Transverse colon (tissue), 4 donors: ENCODE measurements at regions not wholly inside any gene's neighbourhood (a gene's known extent, or its start where the extent isn't known, plus 50 kb on each side); places are given as distances from the start of the nearest gene placed in this dataset.

Experiments
- DNase-seq: peaks from one replicate; pipeline ENCODE4 v3.0.0-alpha.2; 2019
- H3K27ac ChIP-seq, 4 donors: fragments of 200-600 bp; sonication (generic); 2 replicates each; pipeline ENCODE4 v1.5.1; 2016 to 2018; ENCODE audit warnings: inconsistent platforms in 4 of 4
- H3K27me3 ChIP-seq: fragments of 200-600 bp; sonication (generic); 2 replicates; pipeline ENCODE4 v1.5.1; 2017; ENCODE audit warnings: inconsistent platforms
- H3K36me3 ChIP-seq, 4 donors: fragments of 200-600 bp; sonication (generic); 2 replicates each; pipeline ENCODE4 v1.5.1; 2017 to 2019; ENCODE audit warnings: inconsistent platforms in 4 of 4
- H3K4me1 ChIP-seq, 4 donors: fragments of 200-600 bp; sonication (generic); 2 replicates each; pipeline ENCODE4 v1.5.1; 2017 to 2020; ENCODE audit warnings: inconsistent platforms in 4 of 4
- H3K4me3 ChIP-seq, 4 donors: fragments of 200-600 bp; sonication (generic); 1 replicate in 1 of 4; 2 replicates in 3 of 4; pipeline versions ENCODE4 v1.5.1 to v1.6.1; 2017 to 2019; ENCODE audit warnings: inconsistent platforms in 4 of 4
- H3K9me3 ChIP-seq, 2 donors: fragments of 200-600 bp; sonication (generic); 2 replicates each; pipeline ENCODE4 v1.5.1; 2017 to 2019; ENCODE audit warnings: inconsistent platforms in 2 of 2
- CTCF ChIP-seq, 5 experiments: fragments of 200-600 bp in 3 of 5; fragments of 450-650 bp in 2 of 5; sonication (generic) in 3 of 5; IDR thresholded peaks; 1 replicate in 2 of 5; 2 replicates in 3 of 5; pipeline ENCODE4 v1.5.1; 2016 to 2017; ENCODE audit warnings: antibody characterized with exemption in 5 of 5, inconsistent platforms in 3 of 5, mild to moderate bottlenecking in 2 of 5, moderate library complexity in 1 of 5
- EP300 ChIP-seq: sonication (generic); formaldehyde crosslinking; IDR thresholded peaks from one replicate; pipeline ENCODE4 v1.6.1; 2017; ENCODE audit warnings: antibody characterized with exemption, low read depth
- POLR2A ChIP-seq: fragments of 450-650 bp; IDR thresholded peaks from one replicate; pipeline ENCODE4 v1.6.1; 2016; ENCODE audit warnings: antibody characterized with exemption, mild to moderate bottlenecking, moderate library complexity
- POLR2AphosphoS5 ChIP-seq, 3 donors: sonication (generic); formaldehyde crosslinking; IDR thresholded peaks; one replicate each; pipeline ENCODE4 v1.6.1; 2016; ENCODE audit warnings: antibody characterized with exemption in 3 of 3
- WGBS, 2 donors: methylation state at CpG; one replicate each; pipeline ENCODE4 v1.1.5; 2018; ENCODE audit warnings: low coverage in 1 of 2; 5-methylcytosine and 5-hydroxymethylcytosine counted together
- in situ Hi-C, 4 donors: fragments of 200-750 bp; cut with MboI; loops; one replicate each; pipeline versions ENCODE4 v1.15.0 to v1.15.1; 2017; ENCODE audit warnings: low sequenced_read_pairs in 3 of 4, low pct_ligation_motif_present in 1 of 4, low pct_unique_long_range_greater_than_20kb in 1 of 4
- intact Hi-C: fragments of 100-400 bp; cut with DNase I; formaldehyde crosslinking; loops from one replicate; pipeline ENCODE4 v1.15.1; 2023; ENCODE audit warnings: low total_unique reads
- small RNA-seq, 4 donors: library from RNA; depleted of rRNA; stranded (forward); fragments of <200 nt; gene quantifications; one replicate each; pipeline ENCODE3, GENCODE V24; 2016

GRCh38 chrX:144334577-144334976 is 450.7 kb downstream of the UBE2NL start:
- TF ChIP-seq POLR2AphosphoS5 (IDR thresholded peaks at IDR 0.05) (no peak), POLR2A (no peak), CTCF (IDR thresholded peaks at IDR 0.05) (no peak), EP300 (no peak)
- DNase-seq = no peak
- 80% methylated on average over 13 of the region's 13 CpGs; no CpG with 5 or more reads in 1 of the 2 donors for WGBS, 2 donors
- Histone ChIP-seq H3K27me3 (no peaks in the 10 kb centered on the region), H3K9me3 (no peaks in the 10 kb centered on the region), H3K27ac (no peak overlapping the region), H3K4me3 (no peak overlapping the region), H3K4me1 (no peaks in the 10 kb centered on the region), H3K36me3 (no peaks in the 10 kb centered on the region)
- intact Hi-C loops = no loop called here
- in situ Hi-C loops = no loop called here

GRCh38 chrX:144335402-144335801 is 451.5 kb downstream of the UBE2NL start:
- no peaks in the 10 kb centered on the region for H3K36me3 ChIP-seq
- H3K4me1 ChIP-seq = no peaks in the 10 kb centered on the region
- DNase-seq = no peak
- H3K4me3 ChIP-seq = no peak overlapping the region
- 68% methylated on average over 6 of the region's 6 CpGs; no CpG with 5 or more reads in 1 of the 2 donors for WGBS, 2 donors
- no peak overlapping the region for H3K27ac ChIP-seq
- in situ Hi-C loops = no loop called here
- H3K27me3 ChIP-seq = no peaks in the 10 kb centered on the region
- H3K9me3 ChIP-seq = no peaks in the 10 kb centered on the region
- intact Hi-C loops = no loop called here
- no peak for TF ChIP-seq POLR2AphosphoS5 (IDR thresholded peaks at IDR 0.05)
- no peak for TF ChIP-seq CTCF (IDR thresholded peaks at IDR 0.05)
- no peak for TF ChIP-seq EP300
- TF ChIP-seq POLR2A = no peak

DNA sequence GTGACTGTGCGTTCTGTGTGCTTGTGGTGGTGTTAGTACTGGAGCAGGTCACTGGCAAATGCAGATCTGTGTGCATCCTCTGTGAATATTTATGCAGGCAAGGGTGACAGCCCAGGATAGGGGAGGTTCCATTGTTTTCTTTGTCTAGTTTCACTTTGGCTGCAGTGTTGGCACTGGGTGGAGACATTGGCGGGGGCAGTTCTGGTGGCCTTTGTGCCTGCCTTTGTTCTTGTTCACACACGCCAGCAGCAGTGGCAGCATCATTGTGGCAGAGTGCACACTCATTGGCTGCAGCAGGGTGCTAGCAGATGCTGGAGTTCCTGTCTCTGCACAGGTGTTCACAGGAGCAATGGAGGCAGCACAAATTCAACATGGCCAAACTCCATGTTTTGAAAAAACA is 495.3 kb downstream of the UBE2NL start:
- intact Hi-C loops (no loop called here), in situ Hi-C loops (no loop called here)
- WGBS, 2 donors = 89% methylated on average over 3 of the region's 3 CpGs; no CpG with 5 or more reads in 1 of the 2 donors
- TF ChIP-seq POLR2A = no peak
- no peak for TF ChIP-seq CTCF (IDR thresholded peaks at IDR 0.05)
- TF ChIP-seq EP300 = no peak
- TF ChIP-seq POLR2AphosphoS5 (IDR thresholded peaks at IDR 0.05) = no peak
- no peaks in the 10 kb centered on the region for H3K9me3 ChIP-seq
- no peaks in the 10 kb centered on the region for H3K27me3 ChIP-seq
- H3K4me3 ChIP-seq = no peak overlapping the region
- no peak for DNase-seq
- no peaks in the 10 kb centered on the region for H3K36me3 ChIP-seq
- no peaks in the 10 kb centered on the region for H3K4me1 ChIP-seq
- no peak overlapping the region for H3K27ac ChIP-seq

GRCh38 chrX:144388738-144389137 is 504.9 kb downstream of the UBE2NL start:
- no peak for DNase-seq
- in situ Hi-C loops = no loop called here
- H3K4me1 ChIP-seq = no peaks in the 10 kb centered on the region
- H3K36me3 ChIP-seq = no peaks in the 10 kb centered on the region
- H3K9me3 ChIP-seq = no peaks in the 10 kb centered on the region
- intact Hi-C loops = no loop called here
- TF ChIP-seq POLR2A = no peak
- no peak for TF ChIP-seq CTCF (IDR thresholded peaks at IDR 0.05)
- no peak for TF ChIP-seq POLR2AphosphoS5 (IDR thresholded peaks at IDR 0.05)
- H3K27me3 ChIP-seq = no peaks in the 10 kb centered on the region
- H3K27ac ChIP-seq = no peak overlapping the region
- WGBS, 2 donors = 50 to 67% methylated on average over 1 of the region's 1 CpG
- H3K4me3 ChIP-seq = no peak overlapping the region

Small RNAs in the stretch of these regions (small RNA-seq; reads per million reads assigned to genes)
- 0 reads per million in 4 donors for gene AC234064.1
